ENCODE measurements at regions not wholly inside any gene's neighbourhood (a gene's known extent, or its start where the extent isn't known, plus 50 kb on each side); places are given as distances from the start of the nearest gene placed in this dataset.

DNA sequence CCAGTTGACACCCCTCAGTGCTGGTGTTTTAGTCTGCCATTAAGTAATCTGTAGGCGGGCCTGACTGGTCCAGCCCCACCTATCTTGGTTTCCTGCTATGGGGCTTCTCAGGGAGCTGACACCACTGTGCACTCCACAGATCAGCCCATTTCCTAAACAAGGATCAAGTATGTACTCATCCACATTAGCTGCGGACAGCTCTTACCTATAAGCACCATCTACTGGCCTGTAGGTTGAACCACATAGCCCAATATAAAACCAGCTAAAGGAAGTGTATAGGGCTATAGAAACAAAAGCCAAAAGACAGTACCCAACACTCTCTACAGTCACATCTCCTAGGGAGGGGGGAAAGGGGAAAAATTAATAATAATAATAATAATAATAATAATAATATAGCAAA lies 353.5 kb upstream of the CXorf51B start:
- Mint-ChIP-seq H3K27ac (no peak overlapping the region), H3K4me3 (no peak overlapping the region), H3K36me3 (peaks cover 33% of the 10 kb centered on the region), H3K27me3 (ENCODE audit: low read depth) (no peaks in the 10 kb centered on the region; the same call in 1 of the 2 replicates), H3K9me3 (peaks cover 64% of the 10 kb centered on the region), H3K4me1 (no peaks in the 10 kb centered on the region)
- ATAC-seq (no peak), DNase-seq (ENCODE audit: low spot score) (no peak)
- ChIA-PET CTCF (no interaction called here), POLR2A (no interaction called here)
- no peak for TF ChIP-seq RORB (CRISPR knock-in tag; IDR thresholded peaks at IDR 0.05)
- TF ChIP-seq ESRRA (CRISPR knock-in tag; IDR thresholded peaks at IDR 0.05; ENCODE audit: borderline replicate concordance): no peak
- no peak for TF ChIP-seq CREB1 (CRISPR knock-in tag; IDR thresholded peaks at IDR 0.05)
- TF ChIP-seq NFATC4 (CRISPR knock-in tag; IDR thresholded peaks at IDR 0.05): no peak
- TF ChIP-seq, protein P1, sequence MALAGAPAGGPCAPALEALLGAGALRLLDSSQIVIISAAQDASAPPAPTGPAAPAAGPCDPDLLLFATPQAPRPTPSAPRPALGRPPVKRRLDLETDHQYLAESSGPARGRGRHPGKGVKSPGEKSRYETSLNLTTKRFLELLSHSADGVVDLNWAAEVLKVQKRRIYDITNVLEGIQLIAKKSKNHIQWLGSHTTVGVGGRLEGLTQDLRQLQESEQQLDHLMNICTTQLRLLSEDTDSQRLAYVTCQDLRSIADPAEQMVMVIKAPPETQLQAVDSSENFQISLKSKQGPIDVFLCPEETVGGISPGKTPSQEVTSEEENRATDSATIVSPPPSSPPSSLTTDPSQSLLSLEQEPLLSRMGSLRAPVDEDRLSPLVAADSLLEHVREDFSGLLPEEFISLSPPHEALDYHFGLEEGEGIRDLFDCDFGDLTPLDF (CRISPR knock-in tag; IDR thresholded peaks at IDR 0.05): no peak
- no peak for TF ChIP-seq IRF2 (CRISPR knock-in tag; IDR thresholded peaks at IDR 0.05; ENCODE audit: borderline replicate concordance, low read depth)
- TF ChIP-seq, protein P2, sequence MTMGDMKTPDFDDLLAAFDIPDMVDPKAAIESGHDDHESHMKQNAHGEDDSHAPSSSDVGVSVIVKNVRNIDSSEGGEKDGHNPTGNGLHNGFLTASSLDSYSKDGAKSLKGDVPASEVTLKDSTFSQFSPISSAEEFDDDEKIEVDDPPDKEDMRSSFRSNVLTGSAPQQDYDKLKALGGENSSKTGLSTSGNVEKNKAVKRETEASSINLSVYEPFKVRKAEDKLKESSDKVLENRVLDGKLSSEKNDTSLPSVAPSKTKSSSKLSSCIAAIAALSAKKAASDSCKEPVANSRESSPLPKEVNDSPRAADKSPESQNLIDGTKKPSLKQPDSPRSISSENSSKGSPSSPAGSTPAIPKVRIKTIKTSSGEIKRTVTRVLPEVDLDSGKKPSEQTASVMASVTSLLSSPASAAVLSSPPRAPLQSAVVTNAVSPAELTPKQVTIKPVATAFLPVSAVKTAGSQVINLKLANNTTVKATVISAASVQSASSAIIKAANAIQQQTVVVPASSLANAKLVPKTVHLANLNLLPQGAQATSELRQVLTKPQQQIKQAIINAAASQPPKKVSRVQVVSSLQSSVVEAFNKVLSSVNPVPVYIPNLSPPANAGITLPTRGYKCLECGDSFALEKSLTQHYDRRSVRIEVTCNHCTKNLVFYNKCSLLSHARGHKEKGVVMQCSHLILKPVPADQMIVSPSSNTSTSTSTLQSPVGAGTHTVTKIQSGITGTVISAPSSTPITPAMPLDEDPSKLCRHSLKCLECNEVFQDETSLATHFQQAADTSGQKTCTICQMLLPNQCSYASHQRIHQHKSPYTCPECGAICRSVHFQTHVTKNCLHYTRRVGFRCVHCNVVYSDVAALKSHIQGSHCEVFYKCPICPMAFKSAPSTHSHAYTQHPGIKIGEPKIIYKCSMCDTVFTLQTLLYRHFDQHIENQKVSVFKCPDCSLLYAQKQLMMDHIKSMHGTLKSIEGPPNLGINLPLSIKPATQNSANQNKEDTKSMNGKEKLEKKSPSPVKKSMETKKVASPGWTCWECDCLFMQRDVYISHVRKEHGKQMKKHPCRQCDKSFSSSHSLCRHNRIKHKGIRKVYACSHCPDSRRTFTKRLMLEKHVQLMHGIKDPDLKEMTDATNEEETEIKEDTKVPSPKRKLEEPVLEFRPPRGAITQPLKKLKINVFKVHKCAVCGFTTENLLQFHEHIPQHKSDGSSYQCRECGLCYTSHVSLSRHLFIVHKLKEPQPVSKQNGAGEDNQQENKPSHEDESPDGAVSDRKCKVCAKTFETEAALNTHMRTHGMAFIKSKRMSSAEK (CRISPR knock-in tag; IDR thresholded peaks at IDR 0.05; ENCODE audit: borderline replicate concordance): no peak
- TF ChIP-seq, protein P3, sequence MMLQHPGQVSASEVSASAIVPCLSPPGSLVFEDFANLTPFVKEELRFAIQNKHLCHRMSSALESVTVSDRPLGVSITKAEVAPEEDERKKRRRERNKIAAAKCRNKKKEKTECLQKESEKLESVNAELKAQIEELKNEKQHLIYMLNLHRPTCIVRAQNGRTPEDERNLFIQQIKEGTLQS (CRISPR knock-in tag; conservative IDR thresholded peaks at IDR 0.05): no peak
- TF ChIP-seq, protein P4, sequence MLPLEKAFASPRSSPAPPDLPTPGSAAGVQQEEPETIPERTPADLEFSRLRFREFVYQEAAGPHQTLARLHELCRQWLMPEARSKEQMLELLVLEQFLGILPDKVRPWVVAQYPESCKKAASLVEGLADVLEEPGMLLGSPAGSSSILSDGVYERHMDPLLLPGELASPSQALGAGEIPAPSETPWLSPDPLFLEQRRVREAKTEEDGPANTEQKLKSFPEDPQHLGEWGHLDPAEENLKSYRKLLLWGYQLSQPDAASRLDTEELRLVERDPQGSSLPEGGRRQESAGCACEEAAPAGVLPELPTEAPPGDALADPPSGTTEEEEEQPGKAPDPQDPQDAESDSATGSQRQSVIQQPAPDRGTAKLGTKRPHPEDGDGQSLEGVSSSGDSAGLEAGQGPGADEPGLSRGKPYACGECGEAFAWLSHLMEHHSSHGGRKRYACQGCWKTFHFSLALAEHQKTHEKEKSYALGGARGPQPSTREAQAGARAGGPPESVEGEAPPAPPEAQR (CRISPR knock-in tag; IDR thresholded peaks at IDR 0.05): no peak
- no peak for TF ChIP-seq EMX1 (CRISPR knock-in tag; IDR thresholded peaks at IDR 0.05)
- no peak for TF ChIP-seq FOXP1 (CRISPR knock-in tag; IDR thresholded peaks at IDR 0.05; ENCODE audit: borderline replicate concordance)
- TF ChIP-seq ETV6 (CRISPR knock-in tag; IDR thresholded peaks at IDR 0.05): no peak
- TF ChIP-seq, protein P5, sequence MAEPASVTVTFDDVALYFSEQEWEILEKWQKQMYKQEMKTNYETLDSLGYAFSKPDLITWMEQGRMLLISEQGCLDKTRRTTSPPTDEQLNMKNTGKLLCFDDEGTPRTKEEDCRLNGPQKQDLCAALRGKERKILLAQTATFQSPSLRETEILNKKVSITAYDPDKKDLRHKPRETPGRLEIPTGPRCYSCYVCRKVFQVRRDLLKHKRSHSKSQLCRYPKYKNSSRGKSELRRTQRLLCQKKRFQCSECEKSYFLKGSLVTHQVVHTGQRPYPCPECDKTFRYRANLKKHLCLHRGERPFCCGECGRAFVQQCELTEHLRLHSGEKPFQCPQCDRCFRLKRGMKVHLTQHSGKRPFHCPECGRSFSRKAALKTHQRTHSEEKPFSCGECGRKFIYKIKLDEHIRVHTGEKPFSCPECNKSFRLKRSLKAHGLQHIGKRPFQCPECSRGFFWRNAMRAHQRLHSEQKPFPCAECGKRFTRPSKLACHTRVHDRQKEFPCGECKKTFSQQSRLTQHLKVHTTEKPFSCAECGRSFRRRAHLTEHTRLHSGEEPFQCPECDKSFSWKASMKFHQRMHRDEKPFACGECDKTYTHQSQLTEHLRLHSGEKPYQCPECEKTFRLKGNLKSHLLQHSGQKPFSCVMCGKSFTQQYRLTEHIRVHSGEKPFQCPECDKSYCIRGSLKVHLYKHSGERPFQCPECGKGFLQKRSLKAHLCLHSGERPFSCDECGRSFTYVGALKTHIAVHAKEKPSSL (CRISPR knock-in tag; conservative IDR thresholded peaks at IDR 0.05): no peak
- no peak for TF ChIP-seq ZNF121 (CRISPR knock-in tag; IDR thresholded peaks at IDR 0.05)
- no peak for TF ChIP-seq ZBTB21 (CRISPR knock-in tag; IDR thresholded peaks at IDR 0.05; ENCODE audit: borderline replicate concordance)
- TF ChIP-seq PRRX2 (CRISPR knock-in tag; IDR thresholded peaks at IDR 0.05): no peak
- TF ChIP-seq CBFB (CRISPR knock-in tag; IDR thresholded peaks at IDR 0.05; ENCODE audit: low read depth): no peak

DNA sequence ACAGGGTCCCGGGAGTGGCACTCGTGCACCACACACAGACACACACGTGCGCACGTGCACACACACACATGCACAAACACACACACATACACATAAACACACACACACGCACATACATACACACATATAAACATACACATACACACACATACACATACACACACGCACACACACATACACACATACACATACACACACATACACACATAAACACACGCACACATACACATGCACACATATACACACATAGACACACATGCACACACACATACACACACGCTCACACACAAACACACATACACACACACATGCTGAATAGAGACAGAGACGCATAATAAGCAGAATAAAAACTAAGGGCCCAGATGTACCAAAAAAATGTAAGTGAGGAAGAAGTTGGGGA lies 332.2 kb upstream of the CXorf51B start:
- H3K9me3 Mint-ChIP-seq: peaks cover 45% of the 10 kb centered on the region
- DNase-seq (ENCODE audit: low spot score): no peak
- ATAC-seq: no peak
- H3K4me1 Mint-ChIP-seq: no peaks in the 10 kb centered on the region
- POLR2A ChIA-PET: no interaction called here
- no peak overlapping the region for H3K27ac Mint-ChIP-seq
- no peak overlapping the region for H3K4me3 Mint-ChIP-seq
- CTCF ChIA-PET: no interaction called here
- peaks cover 32% of the 10 kb centered on the region for H3K36me3 Mint-ChIP-seq
- H3K27me3 Mint-ChIP-seq (ENCODE audit: low read depth): peaks cover 4% of the 10 kb centered on the region; the same call in 1 of the 2 replicates
- no peak for TF ChIP-seq ESRRA (CRISPR knock-in tag; IDR thresholded peaks at IDR 0.05; ENCODE audit: borderline replicate concordance)
- TF ChIP-seq SMAD4 (CRISPR knock-in tag; IDR thresholded peaks at IDR 0.05): no peak
- TF ChIP-seq TP53 (CRISPR knock-in tag; IDR thresholded peaks at IDR 0.05): no peak
- no peak for TF ChIP-seq ELF4 (CRISPR knock-in tag; IDR thresholded peaks at IDR 0.05; ENCODE audit: low read depth)
- TF ChIP-seq, protein P2 (CRISPR knock-in tag; IDR thresholded peaks at IDR 0.05; ENCODE audit: borderline replicate concordance): no peak
- TF ChIP-seq, protein P6, sequence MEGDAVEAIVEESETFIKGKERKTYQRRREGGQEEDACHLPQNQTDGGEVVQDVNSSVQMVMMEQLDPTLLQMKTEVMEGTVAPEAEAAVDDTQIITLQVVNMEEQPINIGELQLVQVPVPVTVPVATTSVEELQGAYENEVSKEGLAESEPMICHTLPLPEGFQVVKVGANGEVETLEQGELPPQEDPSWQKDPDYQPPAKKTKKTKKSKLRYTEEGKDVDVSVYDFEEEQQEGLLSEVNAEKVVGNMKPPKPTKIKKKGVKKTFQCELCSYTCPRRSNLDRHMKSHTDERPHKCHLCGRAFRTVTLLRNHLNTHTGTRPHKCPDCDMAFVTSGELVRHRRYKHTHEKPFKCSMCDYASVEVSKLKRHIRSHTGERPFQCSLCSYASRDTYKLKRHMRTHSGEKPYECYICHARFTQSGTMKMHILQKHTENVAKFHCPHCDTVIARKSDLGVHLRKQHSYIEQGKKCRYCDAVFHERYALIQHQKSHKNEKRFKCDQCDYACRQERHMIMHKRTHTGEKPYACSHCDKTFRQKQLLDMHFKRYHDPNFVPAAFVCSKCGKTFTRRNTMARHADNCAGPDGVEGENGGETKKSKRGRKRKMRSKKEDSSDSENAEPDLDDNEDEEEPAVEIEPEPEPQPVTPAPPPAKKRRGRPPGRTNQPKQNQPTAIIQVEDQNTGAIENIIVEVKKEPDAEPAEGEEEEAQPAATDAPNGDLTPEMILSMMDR (IDR thresholded peaks at IDR 0.05): no peak
